ENCODE measurements at regions not wholly inside any gene's neighbourhood (a gene's known extent, or its start where the extent isn't known, plus 50 kb on each side); places are given as distances from the start of the nearest gene placed in this dataset.

DNA sequence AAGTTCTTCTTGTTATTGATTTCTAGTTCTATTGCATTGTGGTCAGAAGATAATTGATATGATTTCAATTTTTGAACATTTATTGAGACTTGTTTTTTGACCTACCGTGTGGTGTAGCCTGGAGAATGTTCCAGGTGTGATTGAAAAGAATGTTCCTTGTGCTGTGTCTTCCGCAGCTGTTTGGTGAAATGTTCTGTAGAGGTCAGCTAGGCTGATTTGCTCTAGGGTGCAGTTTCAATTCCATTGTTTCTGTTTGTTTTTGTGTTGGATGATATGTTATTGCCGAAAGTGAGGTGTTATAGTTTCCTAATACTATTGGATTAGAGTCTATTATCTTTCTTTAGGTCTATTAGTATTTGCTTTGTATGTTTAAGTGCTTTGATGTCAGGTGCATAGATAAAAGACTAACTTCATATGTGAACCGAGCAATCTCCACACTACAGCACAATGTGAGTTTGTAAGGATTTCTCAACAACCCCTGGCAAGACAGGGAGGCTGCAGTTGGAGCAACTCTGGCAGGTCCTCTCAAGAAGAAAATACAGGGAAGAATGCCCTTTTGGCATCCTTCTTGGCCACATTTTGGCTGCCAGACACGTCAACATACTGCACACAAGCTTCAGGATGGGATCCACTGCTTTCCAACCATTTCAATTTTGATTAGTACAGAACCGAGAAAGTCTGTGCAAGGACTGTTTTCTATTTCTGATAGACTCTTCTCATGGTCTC is 320.7 kb downstream of the RNF144B start:
- H3K4me3 ChIP-seq, result no peak overlapping the region
- no peaks in the 10 kb centered on the region for H3K9me3 ChIP-seq
- no peaks in the 10 kb centered on the region for H3K27me3 ChIP-seq
- H3K36me3 ChIP-seq, result no peaks in the 10 kb centered on the region
- DNase-seq (no peak), ATAC-seq (ENCODE audit: low FRiP score in 2 of 2) (no peak)
- no peak overlapping the region for H3K27ac ChIP-seq
- 80 to 86% methylated on average over 6 of the region's 6 CpGs for WGBS, 2 donors
- no peak for TF ChIP-seq EP300 (IDR thresholded peaks at IDR 0.05)
- TF ChIP-seq POLR2A (IDR thresholded peaks at IDR 0.05), result no peak
- TF ChIP-seq, protein P1, sequence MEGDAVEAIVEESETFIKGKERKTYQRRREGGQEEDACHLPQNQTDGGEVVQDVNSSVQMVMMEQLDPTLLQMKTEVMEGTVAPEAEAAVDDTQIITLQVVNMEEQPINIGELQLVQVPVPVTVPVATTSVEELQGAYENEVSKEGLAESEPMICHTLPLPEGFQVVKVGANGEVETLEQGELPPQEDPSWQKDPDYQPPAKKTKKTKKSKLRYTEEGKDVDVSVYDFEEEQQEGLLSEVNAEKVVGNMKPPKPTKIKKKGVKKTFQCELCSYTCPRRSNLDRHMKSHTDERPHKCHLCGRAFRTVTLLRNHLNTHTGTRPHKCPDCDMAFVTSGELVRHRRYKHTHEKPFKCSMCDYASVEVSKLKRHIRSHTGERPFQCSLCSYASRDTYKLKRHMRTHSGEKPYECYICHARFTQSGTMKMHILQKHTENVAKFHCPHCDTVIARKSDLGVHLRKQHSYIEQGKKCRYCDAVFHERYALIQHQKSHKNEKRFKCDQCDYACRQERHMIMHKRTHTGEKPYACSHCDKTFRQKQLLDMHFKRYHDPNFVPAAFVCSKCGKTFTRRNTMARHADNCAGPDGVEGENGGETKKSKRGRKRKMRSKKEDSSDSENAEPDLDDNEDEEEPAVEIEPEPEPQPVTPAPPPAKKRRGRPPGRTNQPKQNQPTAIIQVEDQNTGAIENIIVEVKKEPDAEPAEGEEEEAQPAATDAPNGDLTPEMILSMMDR (IDR thresholded peaks at IDR 0.05), result no peak
- no peak for TF ChIP-seq POLR2AphosphoS5 (IDR thresholded peaks at IDR 0.05)
- H3K4me1 ChIP-seq, result no peaks in the 10 kb centered on the region

DNA sequence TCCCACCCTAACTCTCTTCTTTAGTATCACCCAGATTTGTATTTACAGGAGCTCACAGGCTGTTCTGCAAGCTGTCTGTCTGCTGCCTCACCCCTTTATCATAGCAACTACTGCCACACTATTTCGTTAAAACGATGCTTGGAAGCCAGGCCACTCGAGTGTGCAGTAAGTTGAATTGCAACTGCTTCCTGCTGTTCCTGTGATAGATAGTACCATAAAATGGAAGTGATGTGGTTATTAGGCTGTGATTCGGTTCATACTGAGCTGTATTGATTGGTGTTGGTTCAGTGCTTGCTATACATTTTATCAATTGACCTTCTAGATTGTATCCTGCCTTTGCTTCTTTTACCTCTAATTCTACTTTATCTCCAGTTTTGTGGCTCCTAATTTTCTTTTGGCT is 325.4 kb downstream of the RNF144B start:
- no peaks in the 10 kb centered on the region for H3K27me3 ChIP-seq
- no peak overlapping the region for H3K27ac ChIP-seq
- no peaks in the 10 kb centered on the region for H3K9me3 ChIP-seq
- H3K4me1 ChIP-seq, result no peaks in the 10 kb centered on the region
- ATAC-seq (ENCODE audit: low FRiP score in 2 of 2) (no peak), DNase-seq (no peak)
- no peak overlapping the region for H3K4me3 ChIP-seq
- 69 to 74% methylated on average over 4 of the region's 4 CpGs for WGBS, 2 donors
- TF ChIP-seq, protein P1 (IDR thresholded peaks at IDR 0.05), result no peak
- TF ChIP-seq POLR2A (IDR thresholded peaks at IDR 0.05) (no peak), POLR2AphosphoS5 (IDR thresholded peaks at IDR 0.05) (no peak), EP300 (IDR thresholded peaks at IDR 0.05) (no peak)
- H3K36me3 ChIP-seq, result no peaks in the 10 kb centered on the region

DNA sequence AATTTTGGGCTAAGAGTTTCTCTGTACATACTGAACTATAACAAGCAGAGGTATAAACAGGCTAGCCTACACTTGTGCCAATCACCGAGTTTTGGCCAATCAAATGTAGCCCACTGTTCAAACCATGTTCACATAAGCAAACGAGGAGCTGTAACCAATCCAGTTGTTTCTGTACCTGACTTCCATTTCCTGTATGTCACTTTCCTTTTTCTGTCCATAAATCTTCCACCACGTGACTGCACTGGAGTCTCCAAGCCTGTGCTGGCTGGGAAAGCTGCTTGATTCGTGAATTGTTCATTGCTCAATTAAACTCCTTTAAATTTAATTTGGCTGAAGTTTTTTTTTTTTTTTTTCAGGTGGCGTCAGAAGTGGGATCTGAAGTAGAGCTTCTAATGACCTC is 332.9 kb downstream of the RNF144B start:
- no peak overlapping the region for H3K4me3 ChIP-seq
- no peaks in the 10 kb centered on the region for H3K9me3 ChIP-seq
- H3K27ac ChIP-seq, result no peak overlapping the region
- DNase-seq (no peak), ATAC-seq (ENCODE audit: low FRiP score in 2 of 2) (no peak)
- no peaks in the 10 kb centered on the region for H3K4me1 ChIP-seq
- H3K36me3 ChIP-seq, result no peaks in the 10 kb centered on the region
- TF ChIP-seq POLR2A (IDR thresholded peaks at IDR 0.05) (no peak), POLR2AphosphoS5 (IDR thresholded peaks at IDR 0.05) (no peak), EP300 (IDR thresholded peaks at IDR 0.05) (no peak)
- TF ChIP-seq, protein P1 (IDR thresholded peaks at IDR 0.05), result no peak
- 63 to 68% methylated on average over 5 of the region's 5 CpGs for WGBS, 2 donors
- H3K27me3 ChIP-seq, result no peaks in the 10 kb centered on the region

DNA sequence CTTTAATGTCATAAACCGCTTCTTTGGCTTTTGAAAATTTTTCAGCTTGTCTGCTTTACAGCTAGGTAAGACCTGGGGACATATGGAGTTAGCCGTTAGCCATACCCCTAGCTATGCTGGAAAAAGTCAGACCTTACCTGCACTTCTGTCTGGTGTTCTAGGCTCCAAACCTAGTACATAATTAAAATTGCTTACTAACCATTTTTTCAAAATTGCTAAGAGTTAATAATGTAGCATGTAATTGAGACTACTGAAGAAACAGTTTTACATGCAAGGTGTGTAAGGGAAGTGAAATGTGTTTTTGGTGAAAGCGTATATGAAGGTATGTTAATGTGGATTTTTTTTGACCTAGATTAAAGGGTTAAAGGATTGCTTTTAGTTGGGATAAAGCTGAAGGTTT is 336.9 kb downstream of the RNF144B start:
- 82 to 86% methylated on average over 3 of the region's 3 CpGs for WGBS, 2 donors

More for the DNA sequence above, 336.9 kb downstream of the RNF144B start:
- ATAC-seq (ENCODE audit: low FRiP score in 2 of 2) (no peak), DNase-seq (no peak)
- no peaks in the 10 kb centered on the region for H3K27me3 ChIP-seq
- TF ChIP-seq POLR2A (IDR thresholded peaks at IDR 0.05), result no peak
- no peak for TF ChIP-seq POLR2AphosphoS5 (IDR thresholded peaks at IDR 0.05)
- TF ChIP-seq, protein P1 (IDR thresholded peaks at IDR 0.05), result no peak
- TF ChIP-seq EP300 (IDR thresholded peaks at IDR 0.05), result no peak
- H3K4me1 ChIP-seq, result no peaks in the 10 kb centered on the region
- H3K9me3 ChIP-seq, result no peaks in the 10 kb centered on the region
- H3K4me3 ChIP-seq, result no peak overlapping the region
- H3K36me3 ChIP-seq, result no peaks in the 10 kb centered on the region
- no peak overlapping the region for H3K27ac ChIP-seq

Measured in upper lobe of left lung (tissue), 6 donors.